Endodermal cell (in vitro differentiated cells): ENCODE measurements at regions not wholly inside any gene's neighbourhood (a gene's known extent, or its start where the extent isn't known, plus 50 kb on each side); places are given as distances from the start of the nearest gene placed in this dataset.

Experiments used
- DNase-seq: peaks from one replicate; pipeline ENCODE4 v3.0.0-alpha.2; 2017
- H3K27ac ChIP-seq: 2 replicates; pipeline ENCODE4 v1.5.1; 2013; ENCODE audit warnings: mild to moderate bottlenecking, low read depth, low read length, moderate library complexity
- H3K27me3 ChIP-seq: 2 replicates; pipeline ENCODE4 v1.6.1; 2013; ENCODE audit warnings: mild to moderate bottlenecking, low read length, moderate library complexity; ENCODE audit not compliant: insufficient read depth, control insufficient read depth, poor library complexity, severe bottlenecking
- H3K36me3 ChIP-seq: 2 replicates; pipeline ENCODE4 v1.7.0; 2013; ENCODE audit warnings: mild to moderate bottlenecking, low read length, moderate library complexity; ENCODE audit not compliant: control insufficient read depth, insufficient read depth
- H3K4me1 ChIP-seq: one replicate; pipeline ENCODE4 v1.7.0; 2013; ENCODE audit warnings: low read length; ENCODE audit not compliant: control insufficient read depth, insufficient read depth
- H3K4me3 ChIP-seq: 2 replicates; pipeline ENCODE4 v1.5.1; 2013; ENCODE audit warnings: mild to moderate bottlenecking, low read length, moderate library complexity
- H3K9ac ChIP-seq: 2 replicates; pipeline ENCODE4 v1.6.1; 2013; ENCODE audit warnings: mild to moderate bottlenecking, low read length, moderate library complexity; ENCODE audit not compliant: poor library complexity, severe bottlenecking; ENCODE audit errors: extremely low read depth
- H3K9me3 ChIP-seq: 2 replicates; pipeline ENCODE4 v1.6.1; 2013; ENCODE audit warnings: mild to moderate bottlenecking, low read length, moderate library complexity; ENCODE audit not compliant: control insufficient read depth
- H3K27ac Mint-ChIP-seq: 2 replicates; pipeline ENCODE4 v1.8.0; 2020; ENCODE audit warnings: mixed read lengths
- H3K27me3 Mint-ChIP-seq: 2 replicates; pipeline ENCODE4 v1.8.0; 2021; ENCODE audit warnings: mild to moderate bottlenecking, mixed read lengths; ENCODE audit not compliant: insufficient read depth
- H3K36me3 Mint-ChIP-seq: 2 replicates; pipeline ENCODE4 v1.8.0; 2020; ENCODE audit warnings: low read depth, mixed read lengths
- H3K4me1 Mint-ChIP-seq: 2 replicates; pipeline ENCODE4 v1.8.0; 2020; ENCODE audit warnings: mixed read lengths
- H3K4me3 Mint-ChIP-seq: 2 replicates; pipeline ENCODE4 v1.8.0; 2020; ENCODE audit warnings: mild to moderate bottlenecking, moderate library complexity, mixed read lengths
- H3K9me3 Mint-ChIP-seq: 2 replicates; pipeline ENCODE4 v1.8.0; 2020; ENCODE audit warnings: mild to moderate bottlenecking, mixed read lengths
- WGBS, 2 experiments: methylation state at CpG; one replicate each; pipeline versions ENCODE4 v1.1.5 to v1.1.7; 2013; ENCODE audit warnings: missing lambda C conversion rate in 2 of 2, mixed read lengths in 1 of 2; ENCODE audit not compliant: insufficient coverage in 1 of 2, insufficient read length in 1 of 2; 5-methylcytosine and 5-hydroxymethylcytosine counted together
- TF ChIP-seq, protein P1 (sequence below): fragments of 200-600 bp; sonication (generic); conservative IDR thresholded peaks from 2 replicates; pipeline ENCODE4 v1.5.0; 2021; ENCODE audit warnings: antibody characterized with exemption, mild to moderate bottlenecking

DNA sequence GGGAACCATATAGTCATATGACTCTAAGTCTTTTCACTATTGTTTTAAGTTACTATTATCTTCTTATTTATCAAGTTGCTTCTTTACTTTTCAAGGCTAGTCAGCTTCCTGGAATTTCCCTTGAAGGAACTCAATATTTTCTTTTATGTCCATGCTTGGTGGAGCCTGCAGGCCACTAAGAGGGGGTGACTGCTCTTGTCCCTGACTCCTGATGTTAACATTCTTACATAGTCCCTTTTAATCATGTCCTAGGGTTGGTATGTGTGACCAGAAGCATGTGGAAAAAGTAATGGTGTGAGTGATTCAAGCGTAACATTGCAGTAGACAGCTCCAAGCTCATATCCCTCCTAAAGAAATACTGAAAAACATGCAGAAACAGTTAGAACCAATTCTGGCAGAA is 1536.2 kb upstream of the CDH9 start:
- TF ChIP-seq, protein P1, sequence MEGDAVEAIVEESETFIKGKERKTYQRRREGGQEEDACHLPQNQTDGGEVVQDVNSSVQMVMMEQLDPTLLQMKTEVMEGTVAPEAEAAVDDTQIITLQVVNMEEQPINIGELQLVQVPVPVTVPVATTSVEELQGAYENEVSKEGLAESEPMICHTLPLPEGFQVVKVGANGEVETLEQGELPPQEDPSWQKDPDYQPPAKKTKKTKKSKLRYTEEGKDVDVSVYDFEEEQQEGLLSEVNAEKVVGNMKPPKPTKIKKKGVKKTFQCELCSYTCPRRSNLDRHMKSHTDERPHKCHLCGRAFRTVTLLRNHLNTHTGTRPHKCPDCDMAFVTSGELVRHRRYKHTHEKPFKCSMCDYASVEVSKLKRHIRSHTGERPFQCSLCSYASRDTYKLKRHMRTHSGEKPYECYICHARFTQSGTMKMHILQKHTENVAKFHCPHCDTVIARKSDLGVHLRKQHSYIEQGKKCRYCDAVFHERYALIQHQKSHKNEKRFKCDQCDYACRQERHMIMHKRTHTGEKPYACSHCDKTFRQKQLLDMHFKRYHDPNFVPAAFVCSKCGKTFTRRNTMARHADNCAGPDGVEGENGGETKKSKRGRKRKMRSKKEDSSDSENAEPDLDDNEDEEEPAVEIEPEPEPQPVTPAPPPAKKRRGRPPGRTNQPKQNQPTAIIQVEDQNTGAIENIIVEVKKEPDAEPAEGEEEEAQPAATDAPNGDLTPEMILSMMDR: no peak
- Histone ChIP-seq H3K27ac (no peak overlapping the region), H3K9ac (no peak overlapping the region), H3K36me3 (no peaks in the 10 kb centered on the region), H3K9me3 (no peaks in the 10 kb centered on the region), H3K4me3 (no peak overlapping the region), H3K4me1 (no peaks in the 10 kb centered on the region), H3K27me3 (no peaks in the 10 kb centered on the region)
- no peaks in the 10 kb centered on the region for H3K36me3 Mint-ChIP-seq
- H3K9me3 Mint-ChIP-seq: no peaks in the 10 kb centered on the region
- peaks cover 2% of the 10 kb centered on the region for H3K27me3 Mint-ChIP-seq
- H3K27ac Mint-ChIP-seq: no peak overlapping the region
- H3K4me3 Mint-ChIP-seq: no peak overlapping the region
- no CpG with 5 or more reads among the region's 1 CpG for WGBS, 2 experiments
- H3K4me1 Mint-ChIP-seq: no peaks in the 10 kb centered on the region
- no peak for DNase-seq

DNA sequence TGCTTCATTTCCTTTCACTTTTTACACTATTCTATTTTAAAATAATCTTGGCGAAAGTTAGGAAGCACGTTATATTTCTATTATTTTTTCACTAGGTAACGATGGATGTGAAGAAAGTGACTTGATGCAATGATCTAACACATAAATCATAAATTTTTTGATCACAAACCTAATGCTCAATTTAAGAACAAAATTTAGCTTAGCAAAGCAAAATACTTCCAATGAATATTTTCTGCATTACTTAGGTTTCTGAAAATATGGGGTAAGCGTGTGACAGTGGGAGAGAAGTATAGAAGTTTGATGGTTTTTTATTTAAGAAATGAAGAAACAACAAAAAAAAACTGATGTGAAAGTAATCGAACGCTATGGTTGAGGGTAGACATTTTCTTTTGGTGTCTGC is 1528.7 kb upstream of the CDH9 start:
- no peak overlapping the region for H3K27ac ChIP-seq
- Mint-ChIP-seq H3K27ac (no peak overlapping the region), H3K9me3 (no peaks in the 10 kb centered on the region), H3K36me3 (no peaks in the 10 kb centered on the region), H3K27me3 (no peaks in the 10 kb centered on the region), H3K4me3 (no peak overlapping the region), H3K4me1 (no peaks in the 10 kb centered on the region)
- H3K9ac ChIP-seq: no peak overlapping the region
- TF ChIP-seq, protein P1: no peak
- 94 to 100% methylated on average over 1 to 6 of the region's 6 CpGs for WGBS, 2 experiments
- H3K27me3 ChIP-seq: no peaks in the 10 kb centered on the region
- H3K4me1 ChIP-seq: no peaks in the 10 kb centered on the region
- H3K4me3 ChIP-seq: no peak overlapping the region
- no peaks in the 10 kb centered on the region for H3K9me3 ChIP-seq
- H3K36me3 ChIP-seq: no peaks in the 10 kb centered on the region
- DNase-seq: no peak

DNA sequence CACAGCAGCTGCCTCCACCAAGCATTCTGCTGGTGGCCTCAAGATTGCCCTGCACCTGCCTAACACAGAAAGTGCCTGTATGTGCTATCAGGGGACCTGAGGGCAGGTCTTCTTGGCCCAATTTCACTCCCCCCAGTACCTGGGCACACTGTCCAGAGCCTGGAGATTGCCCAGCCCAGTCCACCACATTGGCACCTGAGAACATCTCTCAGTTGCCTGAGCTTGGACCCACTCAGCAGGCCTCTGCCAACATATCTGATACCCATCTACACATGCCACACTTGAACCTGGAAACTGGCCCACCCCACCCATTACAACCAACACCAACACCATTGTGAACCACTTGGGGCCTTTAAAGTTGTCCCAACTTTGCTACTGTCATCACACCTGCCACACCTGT is 1523.1 kb upstream of the CDH9 start:
- no peak overlapping the region for H3K27ac Mint-ChIP-seq
- H3K36me3 ChIP-seq: no peaks in the 10 kb centered on the region
- no peak overlapping the region for H3K4me3 ChIP-seq
- no peaks in the 10 kb centered on the region for H3K36me3 Mint-ChIP-seq
- H3K9ac ChIP-seq: no peak overlapping the region
- H3K27ac ChIP-seq: no peak overlapping the region
- H3K9me3 Mint-ChIP-seq: no peaks in the 10 kb centered on the region
- no peaks in the 10 kb centered on the region for H3K4me1 ChIP-seq
- no peaks in the 10 kb centered on the region for H3K27me3 ChIP-seq
- TF ChIP-seq, protein P1: no peak
- no peak for DNase-seq
- peaks cover 3% of the 10 kb centered on the region for H3K4me1 Mint-ChIP-seq
- no peak overlapping the region for H3K4me3 Mint-ChIP-seq
- H3K27me3 Mint-ChIP-seq: no peaks in the 10 kb centered on the region
- H3K9me3 ChIP-seq: no peaks in the 10 kb centered on the region
